ENCODE measurements at regions not wholly inside any gene's neighbourhood (a gene's known extent, or its start where the extent isn't known, plus 50 kb on each side); places are given as distances from the start of the nearest gene placed in this dataset.
"Not testable (repeated sequence)": the region's sequence is repeated elsewhere in the genome, so short reads cannot be mapped to it uniquely, and the experiment has no call there.

- DNase-seq, result no peak
Observed at GRCh38 chr17:54372069-54372749, 528.4 kb upstream of the TOM1L1 start.

GRCh38 chr17:54373970-54374369 is 526.7 kb upstream of the TOM1L1 start:
- DNase-seq, result no peak

- DNase-seq, result not testable (repeated sequence)
Observed at GRCh38 chr17:54376409-54376808, 524.2 kb upstream of the TOM1L1 start.

GRCh38 chr17:54381482-54381881 is 519.2 kb upstream of the TOM1L1 start:
- no peak for DNase-seq

GRCh38 chr17:54404259-54404658 is 496.4 kb upstream of the TOM1L1 start:
- no peak for DNase-seq

GRCh38 chr17:54405826-54406225 is 494.8 kb upstream of the TOM1L1 start:
- no peak for DNase-seq

GRCh38 chr17:54408731-54409130 is 491.9 kb upstream of the TOM1L1 start:
- DNase-seq, result no peak

GRCh38 chr17:54418467-54418866 is 482.2 kb upstream of the TOM1L1 start:
- DNase-seq, result no peak

- DNase-seq, result no peak
Observed at GRCh38 chr17:54425671-54426070, 475.0 kb upstream of the TOM1L1 start.

GRCh38 chr17:54426296-54426886 is 474.3 kb upstream of the TOM1L1 start:
- no peak for DNase-seq

GRCh38 chr17:54435966-54436365 is 464.7 kb upstream of the TOM1L1 start:
- DNase-seq, result no peak

- no peak for DNase-seq
Observed at GRCh38 chr17:54439816-54440215, 460.8 kb upstream of the TOM1L1 start.

GRCh38 chr17:54451051-54451450 is 449.6 kb upstream of the TOM1L1 start:
- no peak for DNase-seq

GRCh38 chr17:54452666-54453348 is 447.8 kb upstream of the TOM1L1 start:
- no peak for DNase-seq

GRCh38 chr17:54455251-54455868 is 445.3 kb upstream of the TOM1L1 start:
- DNase-seq, result no peak

GRCh38 chr17:54465443-54465842 is 435.2 kb upstream of the TOM1L1 start:
- not testable (repeated sequence) for DNase-seq

- DNase-seq, result no peak
Observed at GRCh38 chr17:54466875-54467274, 433.8 kb upstream of the TOM1L1 start.

GRCh38 chr17:54482843-54483242 is 417.8 kb upstream of the TOM1L1 start:
- no peak for DNase-seq

- no peak for DNase-seq
Observed at GRCh38 chr17:54493691-54494090, 407.0 kb upstream of the TOM1L1 start.

- no peak for DNase-seq
Observed at GRCh38 chr17:54494721-54495715, 405.6 kb upstream of the TOM1L1 start.

- no peak for DNase-seq
Observed at GRCh38 chr17:54505404-54505803, 395.2 kb upstream of the TOM1L1 start.

GRCh38 chr17:54518706-54519105 is 381.9 kb upstream of the TOM1L1 start:
- DNase-seq, result no peak

GRCh38 chr17:54521137-54521536 is 379.5 kb upstream of the TOM1L1 start:
- DNase-seq, result no peak

Data from stimulated activated CD4-positive, alpha-beta T cell treated with anti-CD3 and anti-CD28 coated beads, Interleukin-2, amount 100 ng/mL, for 48 hours (primary cell).